IMR-90 (cell line): ENCODE measurements at regions not wholly inside any gene's neighbourhood (a gene's known extent, or its start where the extent isn't known, plus 50 kb on each side); places are given as distances from the start of the nearest gene placed in this dataset.

Experiments used
- CTCF ChIP-seq: conservative IDR thresholded peaks from 2 replicates; pipeline ENCODE4 v1.5.1; 2012; ENCODE audit warnings: mild to moderate bottlenecking, low read depth, low read length, improper control_type of control experiment
- FOS ChIP-seq: fragments of 150-350 bp; IDR thresholded peaks from 2 replicates; pipeline ENCODE4 v1.6.1; 2016; ENCODE audit warnings: low read depth, low read length
- MAFK ChIP-seq: IDR thresholded peaks from 2 replicates; pipeline ENCODE4 v1.6.1; 2012; ENCODE audit warnings: low read depth, low read length, improper control_type of control experiment
- POLR2A ChIP-seq: IDR thresholded peaks from 2 replicates; pipeline ENCODE4 v1.6.1; 2012; ENCODE audit warnings: mild to moderate bottlenecking, low read depth, low read length
- RFX5 ChIP-seq: IDR thresholded peaks from 2 replicates; pipeline ENCODE4 v1.8.0; 2012; ENCODE audit warnings: low read depth, mild to moderate bottlenecking, low read length, moderate library complexity
- SMC3 ChIP-seq: fragments of 150-350 bp; IDR thresholded peaks from 2 replicates; pipeline ENCODE4 v1.6.1; 2016; ENCODE audit warnings: low read depth, mild to moderate bottlenecking, antibody characterized with exemption, low read length, moderate library complexity

- no peak for TF ChIP-seq CTCF
- no peak for TF ChIP-seq POLR2A
- no peak for TF ChIP-seq RFX5
- no peak for TF ChIP-seq MAFK
- no peak for TF ChIP-seq FOS
- no peak for TF ChIP-seq SMC3
Observed at GRCh38 chrX:113455582-113455981, 615.0 kb upstream of the AMOT start.
